GM18870 (cell line): ENCODE measurements at regions not wholly inside any gene's neighbourhood (a gene's known extent, or its start where the extent isn't known, plus 50 kb on each side); places are given as distances from the start of the nearest gene placed in this dataset.

ENCODE experiments used
- ATAC-seq: cut with Tn5 transposase; IDR thresholded peaks from one replicate; pipeline ENCODE4 v1.9.1; 2021; ENCODE audit warnings: moderate library complexity; ENCODE audit not compliant: unreplicated experiment

GRCh38 chr4:185921583-185922555 lies 109.9 kb upstream of the SORBS2 start:
- no peak for ATAC-seq

- ATAC-seq, result no peak
Measured at GRCh38 chr4:185924458-185925044, 112.6 kb upstream of the SORBS2 start.

GRCh38 chr4:185925910-185926360 lies 113.9 kb upstream of the SORBS2 start:
- ATAC-seq, result no peak

GRCh38 chr4:185931375-185931774 lies 119.4 kb upstream of the SORBS2 start:
- ATAC-seq, result no peak

- ATAC-seq, result no peak
Measured at GRCh38 chr4:185931986-185932385, 120.0 kb upstream of the SORBS2 start.

GRCh38 chr4:185932491-185932890 lies 120.5 kb upstream of the SORBS2 start:
- no peak for ATAC-seq

GRCh38 chr4:185933078-185933581 lies 121.1 kb upstream of the SORBS2 start:
- no peak for ATAC-seq

- ATAC-seq, result no peak
Measured at GRCh38 chr4:185936650-185937376, 124.8 kb upstream of the SORBS2 start.

GRCh38 chr4:185938654-185939053 lies 126.7 kb upstream of the SORBS2 start:
- no peak for ATAC-seq

GRCh38 chr4:185941461-185941860 lies 127.5 kb upstream of the TLR3 start:
- ATAC-seq, result no peak

- ATAC-seq, result no peak
Measured at GRCh38 chr4:185945252-185945651, 123.7 kb upstream of the TLR3 start.

GRCh38 chr4:185945906-185946305 lies 123.0 kb upstream of the TLR3 start:
- peak; percentile 60 for ATAC-seq

- no peak for ATAC-seq
Measured at GRCh38 chr4:185950891-185951290, 118.1 kb upstream of the TLR3 start.

- no peak for ATAC-seq
Measured at GRCh38 chr4:185955151-185955770, 113.7 kb upstream of the TLR3 start.

- ATAC-seq, result no peak
Measured at GRCh38 chr4:185955826-185956543, 113.0 kb upstream of the TLR3 start.

GRCh38 chr4:185956544-185956940 lies 112.4 kb upstream of the TLR3 start:
- no peak for ATAC-seq

GRCh38 chr4:185958094-185958747 lies 110.7 kb upstream of the TLR3 start:
- ATAC-seq, result no peak

GRCh38 chr4:185965426-185966384 lies 103.3 kb upstream of the TLR3 start:
- ATAC-seq, result peak; percentile 64

GRCh38 chr4:185966549-185966948 lies 102.4 kb upstream of the TLR3 start:
- ATAC-seq, result no peak
